Mesendoderm (in vitro differentiated cells): ENCODE measurements at regions not wholly inside any gene's neighbourhood (a gene's known extent, or its start where the extent isn't known, plus 50 kb on each side); places are given as distances from the start of the nearest gene placed in this dataset.
"Not testable (repeated sequence)": the region's sequence is repeated elsewhere in the genome, so short reads cannot be mapped to it uniquely, and the experiment has no call there.

Source experiments
- DNase-seq: peaks from one replicate; pipeline ENCODE4 v3.0.0; 2013
- H2AK5ac ChIP-seq: 2 replicates; pipeline ENCODE4 v1.6.1; 2013; ENCODE audit warnings: low read length, inconsistent platforms
- H2BK120ac ChIP-seq: 2 replicates; pipeline ENCODE4 v1.6.1; 2013; ENCODE audit warnings: low read depth, mild to moderate bottlenecking, low read length, moderate library complexity, mixed read lengths
- H2BK15ac ChIP-seq: replicated peaks from 2 replicates; pipeline ENCODE4 v1.6.1; 2013; ENCODE audit warnings: low read depth, mild to moderate bottlenecking, moderate library complexity
- H2BK5ac ChIP-seq: 2 replicates; pipeline ENCODE4 v1.6.1; 2013; ENCODE audit warnings: low read length, inconsistent platforms
- H3K18ac ChIP-seq: 2 replicates; pipeline ENCODE4 v1.6.1; 2013; ENCODE audit warnings: mild to moderate bottlenecking, low read length, mixed read lengths
- H3K23ac ChIP-seq: one replicate; pipeline ENCODE4 v1.6.1; 2013; ENCODE audit warnings: low read length
- H3K27ac ChIP-seq: 2 replicates; pipeline ENCODE4 v1.5.1; 2013; ENCODE audit warnings: low read depth, mild to moderate bottlenecking, inconsistent platforms, low read length, moderate library complexity
- H3K27me3 ChIP-seq: 2 replicates; pipeline ENCODE4 v1.6.1; 2013; ENCODE audit warnings: low read length, control low read depth, mild to moderate bottlenecking, inconsistent platforms; ENCODE audit not compliant: insufficient read depth, poor library complexity
- H3K36me3 ChIP-seq: 2 replicates; pipeline ENCODE4 v1.6.1; 2013; ENCODE audit warnings: low read length, inconsistent platforms; ENCODE audit not compliant: control insufficient read depth, insufficient read depth
- H3K4ac ChIP-seq: one replicate; pipeline ENCODE4 v1.6.1; 2013; ENCODE audit warnings: low read depth, mild to moderate bottlenecking, low read length, moderate library complexity
- H3K4me1 ChIP-seq: 2 replicates; pipeline ENCODE4 v1.6.1; 2013; ENCODE audit warnings: low read depth, low read length, inconsistent platforms; ENCODE audit not compliant: control insufficient read depth
- H3K4me2 ChIP-seq: 2 replicates; pipeline ENCODE4 v1.6.1; 2013; ENCODE audit warnings: low read length
- H3K4me3 ChIP-seq: 2 replicates; pipeline ENCODE4 v1.5.1; 2013; ENCODE audit warnings: mild to moderate bottlenecking, low read length
- H3K56ac ChIP-seq: one replicate; pipeline ENCODE4 v1.6.1; 2013; ENCODE audit warnings: low read length
- H3K79me1 ChIP-seq: 2 replicates; pipeline ENCODE4 v1.6.1; 2013; ENCODE audit warnings: low read length, inconsistent platforms
- H3K79me2 ChIP-seq: 2 replicates; pipeline ENCODE4 v1.6.1; 2013; ENCODE audit warnings: mild to moderate bottlenecking, low read length; ENCODE audit not compliant: control insufficient read depth, insufficient read depth
- H3K9ac ChIP-seq: 2 replicates; pipeline ENCODE4 v1.6.1; 2013; ENCODE audit warnings: low read length, inconsistent platforms
- H4K5ac ChIP-seq: one replicate; pipeline ENCODE4 v1.6.1; 2013; ENCODE audit warnings: low read length
- H4K8ac ChIP-seq: one replicate; pipeline ENCODE4 v1.6.1; 2013; ENCODE audit warnings: low read depth, mild to moderate bottlenecking, control low read depth, low read length, moderate library complexity
- WGBS: extraction: QIAGEN DNeasy Blood & Tissue Kit; methylation state at CpG from one replicate; pipeline ENCODE4 v1.1.7; 2013; ENCODE audit warnings: low lambda C conversion rate, missing lambda C conversion rate; ENCODE audit not compliant: insufficient coverage; ENCODE audit errors: extremely low coverage; 5-methylcytosine and 5-hydroxymethylcytosine counted together

DNA sequence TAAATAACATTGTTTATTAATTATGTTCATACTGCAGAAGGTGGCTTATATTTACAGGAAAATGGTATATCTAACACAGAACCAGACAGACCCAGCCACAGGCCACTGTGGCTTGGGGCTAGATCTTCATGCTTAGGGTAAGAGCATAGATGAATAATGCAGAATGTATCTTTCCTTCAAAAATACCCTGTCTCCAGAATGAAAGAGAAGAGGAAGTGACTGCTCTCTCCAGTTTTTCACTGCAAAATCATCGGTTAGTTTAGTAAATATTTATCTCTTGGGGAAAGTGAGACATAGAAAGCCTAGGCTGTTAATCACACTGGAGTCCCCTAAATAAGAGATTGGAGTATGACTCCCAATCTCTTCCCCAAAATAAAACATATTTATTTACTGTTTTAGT lies 453.7 kb downstream of the NAV3 start:
- Histone ChIP-seq H3K27ac (no peak overlapping the region), H4K5ac (no peak overlapping the region), H2BK5ac (no peak overlapping the region), H3K4me1 (no peaks in the 10 kb centered on the region), H3K18ac (no peak overlapping the region), H3K9ac (no peak overlapping the region), H3K4me2 (no peak overlapping the region), H3K27me3 (no peaks in the 10 kb centered on the region), H3K4ac (no peak overlapping the region), H3K36me3 (no peaks in the 10 kb centered on the region), H3K79me1 (no peaks in the 10 kb centered on the region), H2BK15ac (no peak overlapping the region), H3K4me3 (no peak overlapping the region), H4K8ac (no peak overlapping the region), H3K79me2 (no peaks in the 10 kb centered on the region), H2BK120ac (no peak overlapping the region), H3K56ac (no peak overlapping the region), H2AK5ac (no peak overlapping the region), H3K23ac (no peak overlapping the region)
- no peak for DNase-seq
- WGBS: no CpG with 5 or more reads among the region's 1 CpG

DNA sequence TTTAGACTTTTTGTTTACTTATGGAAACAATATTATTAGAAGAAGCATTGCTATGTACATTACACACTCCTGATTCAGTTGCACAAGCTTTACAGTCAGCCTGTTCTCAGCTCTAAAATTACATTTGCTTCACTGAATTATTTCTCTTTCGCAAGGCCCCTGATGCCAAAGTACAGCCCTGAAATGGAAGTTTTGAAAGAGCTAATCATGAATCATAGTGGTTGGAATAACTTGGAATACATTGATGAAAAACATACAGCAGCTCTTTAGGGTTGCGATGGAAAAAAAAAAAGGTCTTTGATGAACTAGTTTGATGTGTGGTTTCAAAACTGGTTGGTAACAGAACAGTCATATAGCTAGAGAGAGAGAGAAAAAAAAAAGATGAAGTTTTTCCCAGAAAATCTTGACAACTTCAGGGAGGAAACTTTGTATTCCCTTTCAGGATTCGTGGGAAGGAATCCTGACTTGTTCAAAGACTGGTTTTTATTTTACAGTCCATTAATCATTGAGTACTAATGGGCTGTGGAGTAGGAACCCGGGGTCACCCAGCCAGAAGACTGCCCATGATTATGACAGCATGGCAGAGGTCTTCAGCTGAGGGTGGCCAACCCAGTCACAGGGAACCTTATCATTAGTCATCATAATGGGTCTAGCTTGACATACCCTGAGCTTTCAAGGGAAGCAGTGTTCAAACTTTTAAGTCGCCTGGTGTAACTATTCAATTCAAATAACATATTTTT lies 460.1 kb downstream of the NAV3 start:
- Histone ChIP-seq H3K79me2 (no peaks in the 10 kb centered on the region), H3K18ac (no peak overlapping the region), H3K4me3 (no peak overlapping the region), H3K56ac (no peak overlapping the region), H2BK5ac (no peak overlapping the region), H3K4me2 (no peak overlapping the region), H3K4ac (no peak overlapping the region), H2BK15ac (no peak overlapping the region), H3K23ac (no peak overlapping the region), H3K27ac (no peak overlapping the region), H3K79me1 (no peaks in the 10 kb centered on the region), H4K8ac (no peak overlapping the region), H3K36me3 (no peaks in the 10 kb centered on the region), H3K27me3 (no peaks in the 10 kb centered on the region), H3K9ac (no peak overlapping the region), H3K4me1 (no peaks in the 10 kb centered on the region), H2AK5ac (no peak overlapping the region), H2BK120ac (no peak overlapping the region), H4K5ac (no peak overlapping the region)
- DNase-seq: no peak
- no CpG with 5 or more reads among the region's 5 CpGs for WGBS

DNA sequence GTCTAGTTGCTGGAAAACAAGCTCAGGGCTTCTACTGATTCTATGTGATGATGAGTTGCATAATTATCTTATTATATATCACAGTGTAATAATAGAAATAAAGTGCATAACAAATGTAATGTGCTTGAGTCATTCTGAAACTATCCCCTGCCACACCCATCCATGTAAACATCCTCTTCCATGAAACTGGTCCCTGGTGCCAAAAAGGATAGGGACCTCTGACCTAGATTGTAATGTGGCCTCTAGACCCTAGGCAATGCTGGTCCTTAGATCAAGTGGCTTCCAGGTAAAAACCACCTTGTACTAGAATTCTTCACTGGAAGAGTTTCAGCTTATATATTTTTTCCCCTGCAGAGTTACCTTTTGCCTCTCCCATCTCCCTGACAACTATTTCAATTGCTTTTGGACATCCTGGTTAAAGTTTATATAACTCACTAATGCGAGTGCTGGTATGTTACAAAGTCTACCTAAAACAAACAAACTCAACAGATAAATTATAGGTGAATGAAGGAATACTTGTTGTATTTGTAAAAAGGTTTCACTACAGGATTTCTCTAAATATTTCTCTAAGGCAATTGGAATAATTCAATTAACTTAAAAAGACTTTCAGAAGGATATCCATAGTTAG lies 462.5 kb downstream of the NAV3 start:
- no peak overlapping the region for H4K8ac ChIP-seq
- H3K9ac ChIP-seq: no peak overlapping the region
- no peak overlapping the region for H2BK5ac ChIP-seq
- H2BK15ac ChIP-seq: no peak overlapping the region
- H3K56ac ChIP-seq: no peak overlapping the region
- no peak overlapping the region for H3K27ac ChIP-seq
- H3K79me2 ChIP-seq: no peaks in the 10 kb centered on the region
- no peaks in the 10 kb centered on the region for H3K4me1 ChIP-seq
- H2BK120ac ChIP-seq: no peak overlapping the region
- H2AK5ac ChIP-seq: no peak overlapping the region
- H3K4ac ChIP-seq: no peak overlapping the region
- no peak for DNase-seq
- no peaks in the 10 kb centered on the region for H3K27me3 ChIP-seq
- no peak overlapping the region for H3K4me2 ChIP-seq
- H3K36me3 ChIP-seq: no peaks in the 10 kb centered on the region
- H3K23ac ChIP-seq: no peak overlapping the region
- no peak overlapping the region for H4K5ac ChIP-seq
- H3K79me1 ChIP-seq: no peaks in the 10 kb centered on the region
- no CpG with 5 or more reads among the region's 1 CpG for WGBS
- H3K18ac ChIP-seq: no peak overlapping the region
- H3K4me3 ChIP-seq: no peak overlapping the region

DNA sequence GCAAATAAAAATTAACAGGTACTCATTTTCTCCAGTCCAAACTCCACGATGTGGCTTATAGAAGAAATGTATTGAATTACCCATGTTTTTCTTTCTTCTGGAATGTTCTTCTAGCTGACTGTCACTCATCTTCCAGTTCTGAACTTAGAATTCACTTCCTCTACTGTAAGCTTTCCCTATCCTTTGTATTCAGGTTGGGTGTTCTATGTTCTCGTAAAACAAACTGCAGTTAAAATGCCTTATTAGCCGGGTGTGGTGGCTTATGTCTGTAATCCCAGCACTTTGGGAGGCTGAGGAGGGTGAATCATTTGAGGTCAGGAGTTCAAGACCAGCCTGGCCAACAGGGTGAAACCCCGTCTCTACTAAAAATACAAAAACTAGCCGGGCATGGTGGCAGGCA lies 470.6 kb downstream of the NAV3 start:
- not testable (repeated sequence) for H2AK5ac ChIP-seq, H2BK15ac ChIP-seq, H3K9ac ChIP-seq, H4K5ac ChIP-seq, DNase-seq, H2BK5ac ChIP-seq, H3K79me2 ChIP-seq, H3K79me1 ChIP-seq, H4K8ac ChIP-seq, H3K36me3 ChIP-seq, H2BK120ac ChIP-seq, H3K4ac ChIP-seq, H3K4me1 ChIP-seq, H3K56ac ChIP-seq, H3K4me3 ChIP-seq, H3K27ac ChIP-seq, H3K18ac ChIP-seq, H3K4me2 ChIP-seq, H3K27me3 ChIP-seq, H3K23ac ChIP-seq
- WGBS: no CpG with 5 or more reads among the region's 5 CpGs

DNA sequence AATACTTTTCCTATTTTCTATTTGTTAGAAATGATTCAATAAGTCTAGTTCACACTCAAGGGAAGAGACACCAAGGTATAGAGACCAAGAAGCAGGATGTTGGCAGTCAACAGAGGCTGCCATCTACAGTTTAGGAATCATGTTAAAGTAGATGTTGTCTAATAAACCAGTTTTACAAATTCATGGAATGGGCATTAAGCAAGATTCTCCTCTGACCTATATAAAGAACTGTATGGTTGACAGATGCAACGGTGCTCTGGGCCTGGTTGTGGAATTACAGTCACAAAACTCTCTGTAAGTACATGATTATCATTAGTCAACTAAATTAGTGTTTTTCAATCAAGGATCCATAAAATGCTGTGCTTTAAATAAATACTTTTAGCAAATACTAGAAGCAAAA lies 475.1 kb downstream of the NAV3 start:
- no peak overlapping the region for H3K27ac ChIP-seq
- H3K4me1 ChIP-seq: no peaks in the 10 kb centered on the region
- no peak overlapping the region for H4K5ac ChIP-seq
- no peak overlapping the region for H3K23ac ChIP-seq
- no peak overlapping the region for H3K4me2 ChIP-seq
- no peak overlapping the region for H2AK5ac ChIP-seq
- no peaks in the 10 kb centered on the region for H3K36me3 ChIP-seq
- H2BK120ac ChIP-seq: no peak overlapping the region
- no peaks in the 10 kb centered on the region for H3K27me3 ChIP-seq
- H3K4me3 ChIP-seq: no peak overlapping the region
- no peak for DNase-seq
- no peaks in the 10 kb centered on the region for H3K79me1 ChIP-seq
- no peak overlapping the region for H4K8ac ChIP-seq
- no peak overlapping the region for H3K18ac ChIP-seq
- no peak overlapping the region for H2BK15ac ChIP-seq
- no peak overlapping the region for H3K9ac ChIP-seq
- H2BK5ac ChIP-seq: no peak overlapping the region
- H3K79me2 ChIP-seq: no peaks in the 10 kb centered on the region
- no peak overlapping the region for H3K56ac ChIP-seq
- WGBS: no CpG with 5 or more reads among the region's 1 CpG
- H3K4ac ChIP-seq: no peak overlapping the region

DNA sequence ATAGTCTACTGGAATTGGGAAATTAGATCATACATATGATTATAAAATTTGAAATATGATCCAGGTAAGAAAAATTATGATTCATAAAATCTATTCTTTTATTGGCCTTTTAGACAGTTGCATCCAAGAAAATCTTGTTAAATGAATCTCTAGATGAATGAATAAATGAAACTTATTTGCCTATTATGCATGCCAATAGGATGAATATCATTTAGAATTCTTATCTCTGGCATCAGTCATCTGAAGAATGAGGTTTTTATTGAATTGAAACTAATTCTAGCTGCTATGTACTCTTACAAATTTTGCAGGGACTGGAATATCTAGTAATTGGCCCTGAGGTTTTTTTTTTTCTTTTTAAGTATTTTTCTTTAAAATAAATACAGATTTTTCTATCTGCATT lies 475.5 kb downstream of the NAV3 start:
- no peak overlapping the region for H3K23ac ChIP-seq
- no peak overlapping the region for H4K8ac ChIP-seq
- H3K79me2 ChIP-seq: no peaks in the 10 kb centered on the region
- H3K56ac ChIP-seq: no peak overlapping the region
- H3K36me3 ChIP-seq: no peaks in the 10 kb centered on the region
- no peak overlapping the region for H2BK120ac ChIP-seq
- H4K5ac ChIP-seq: no peak overlapping the region
- H3K27ac ChIP-seq: no peak overlapping the region
- H3K4me1 ChIP-seq: no peaks in the 10 kb centered on the region
- H2BK5ac ChIP-seq: no peak overlapping the region
- H3K79me1 ChIP-seq: no peaks in the 10 kb centered on the region
- H2BK15ac ChIP-seq: no peak overlapping the region
- H2AK5ac ChIP-seq: no peak overlapping the region
- no peak overlapping the region for H3K18ac ChIP-seq
- no peak overlapping the region for H3K4ac ChIP-seq
- no peak overlapping the region for H3K9ac ChIP-seq
- H3K4me2 ChIP-seq: no peak overlapping the region
- H3K27me3 ChIP-seq: no peaks in the 10 kb centered on the region
- no peak for DNase-seq
- no peak overlapping the region for H3K4me3 ChIP-seq
